H9 (cell line): ENCODE measurements at regions not wholly inside any gene's neighbourhood (a gene's known extent, or its start where the extent isn't known, plus 50 kb on each side); places are given as distances from the start of the nearest gene placed in this dataset.

Experiments used
- DNase-seq: peaks from one replicate; pipeline ENCODE4 v3.0.0-alpha.2; 2017
- H2AFZ ChIP-seq: one replicate; pipeline ENCODE4 v1.6.1; 2013; ENCODE audit warnings: mild to moderate bottlenecking, low read length, control low read depth, moderate library complexity
- H2AK5ac ChIP-seq: 2 replicates; pipeline ENCODE4 v1.6.1; 2013; ENCODE audit warnings: low read length, control low read depth, mixed read lengths; ENCODE audit not compliant: insufficient read length
- H2BK120ac ChIP-seq: one replicate; pipeline ENCODE4 v1.6.1; 2013; ENCODE audit warnings: low read depth, mild to moderate bottlenecking, low read length, control low read depth, inconsistent platforms; ENCODE audit not compliant: poor library complexity, severe bottlenecking
- H2BK12ac ChIP-seq: 2 replicates; pipeline ENCODE4 v1.6.1; 2013; ENCODE audit warnings: low read length, control low read depth, mixed read lengths, low read depth; ENCODE audit not compliant: insufficient read length
- H2BK15ac ChIP-seq: 2 replicates; pipeline ENCODE4 v1.6.1; 2013; ENCODE audit warnings: low read depth, low read length, control low read depth
- H2BK20ac ChIP-seq: one replicate; pipeline ENCODE4 v1.6.1; 2013; ENCODE audit warnings: low read depth, mild to moderate bottlenecking, low read length, control low read depth, inconsistent platforms; ENCODE audit not compliant: poor library complexity, severe bottlenecking
- H2BK5ac ChIP-seq: 2 replicates; pipeline ENCODE4 v1.6.1; 2013; ENCODE audit warnings: low read length, control low read depth, mixed read lengths; ENCODE audit not compliant: insufficient read length
- H3K14ac ChIP-seq: 2 replicates; pipeline ENCODE4 v1.6.1; 2013; ENCODE audit warnings: low read length, control low read depth; ENCODE audit not compliant: insufficient read depth
- H3K18ac ChIP-seq: 2 replicates; pipeline ENCODE4 v1.6.1; 2013; ENCODE audit warnings: low read depth, mild to moderate bottlenecking, mixed read lengths, low read length, control low read depth; ENCODE audit not compliant: insufficient read length
- H3K23ac ChIP-seq: 2 replicates; pipeline ENCODE4 v1.6.1; 2013; ENCODE audit warnings: low read length, control low read depth, mixed read lengths, low read depth; ENCODE audit not compliant: insufficient read length
- H3K23me2 ChIP-seq: 2 replicates; pipeline ENCODE4 v1.6.1; 2013; ENCODE audit warnings: low read depth, mild to moderate bottlenecking, mixed read lengths, low read length, control low read depth; ENCODE audit not compliant: insufficient read length, poor library complexity, severe bottlenecking
- H3K27ac ChIP-seq: 2 replicates; pipeline ENCODE4 v1.5.1; 2013; ENCODE audit warnings: low read length, control low read depth, mixed read lengths, low read depth; ENCODE audit not compliant: insufficient read length
- H3K27me3 ChIP-seq: 2 replicates; pipeline ENCODE4 v1.6.1; 2013; ENCODE audit warnings: low read length, control low read depth, inconsistent platforms; ENCODE audit not compliant: insufficient read depth
- H3K4ac ChIP-seq: 2 replicates; pipeline ENCODE4 v1.6.1; 2013; ENCODE audit warnings: low read depth, mild to moderate bottlenecking, control low read depth, inconsistent platforms, low read length, moderate library complexity
- H3K4me1 ChIP-seq: 2 replicates; pipeline ENCODE4 v1.6.1; 2013; ENCODE audit warnings: low read length, control low read depth, inconsistent platforms; ENCODE audit not compliant: insufficient read depth
- H3K4me2 ChIP-seq: 2 replicates; pipeline ENCODE4 v1.6.1; 2013; ENCODE audit warnings: low read length, control low read depth, mixed read lengths; ENCODE audit not compliant: insufficient read length, insufficient read depth
- H3K56ac ChIP-seq: 2 replicates; pipeline ENCODE4 v1.6.1; 2013; ENCODE audit warnings: low read depth, mild to moderate bottlenecking, mixed read lengths, low read length, control low read depth; ENCODE audit not compliant: insufficient read length
- H3K79me1 ChIP-seq: 2 replicates; pipeline ENCODE4 v1.6.1; 2013; ENCODE audit warnings: low read depth, mild to moderate bottlenecking, moderate library complexity, low read length, control low read depth, inconsistent platforms; ENCODE audit not compliant: insufficient read depth, poor library complexity, severe bottlenecking
- H3K79me2 ChIP-seq: 2 replicates; pipeline ENCODE4 v1.6.1; 2013; ENCODE audit warnings: low read length, control low read depth, inconsistent platforms; ENCODE audit not compliant: insufficient read depth
- H3K9ac ChIP-seq: 2 replicates; pipeline ENCODE4 v1.6.1; 2013; ENCODE audit warnings: low read length, control low read depth, mixed read lengths; ENCODE audit not compliant: insufficient read length; ENCODE audit errors: extremely low read depth
- H3K9me3 ChIP-seq: one replicate; pipeline ENCODE4 v1.6.1; 2013; ENCODE audit warnings: low read depth, low read length, inconsistent platforms; ENCODE audit not compliant: control insufficient read depth
- H3T11ph ChIP-seq: one replicate; pipeline ENCODE4 v1.6.1; 2013; ENCODE audit warnings: mild to moderate bottlenecking, low read length, control low read depth, inconsistent platforms
- H4K20me1 ChIP-seq: one replicate; pipeline ENCODE4 v1.6.1; 2013; ENCODE audit not compliant: control insufficient read depth, insufficient read length, insufficient read depth
- H4K5ac ChIP-seq: 2 replicates; pipeline ENCODE4 v1.6.1; 2013; ENCODE audit warnings: low read depth, mild to moderate bottlenecking, mixed read lengths, low read length, control low read depth; ENCODE audit not compliant: insufficient read length
- H4K8ac ChIP-seq: replicated peaks from 2 replicates; pipeline ENCODE4 v1.6.1; 2013; ENCODE audit warnings: low read length, control low read depth, mixed read lengths, low read depth; ENCODE audit not compliant: insufficient read length
- H4K91ac ChIP-seq: 2 replicates; pipeline ENCODE4 v1.6.1; 2013; ENCODE audit warnings: low read depth, mild to moderate bottlenecking, moderate library complexity, mixed read lengths, low read length, control low read depth; ENCODE audit not compliant: insufficient read length
- H3K27ac Mint-ChIP-seq, 3 experiments: 2 replicates in 2 of 3; 3 replicates in 1 of 3; pipeline ENCODE4 v1.8.0; 2020 to 2021; ENCODE audit warnings: mixed read lengths in 3 of 3, mild to moderate bottlenecking in 1 of 3, moderate library complexity in 1 of 3
- H3K27me3 Mint-ChIP-seq: 2 replicates; pipeline ENCODE4 v1.8.0; 2021; ENCODE audit warnings: low read depth, mild to moderate bottlenecking, moderate library complexity, mixed read lengths
- H3K36me3 Mint-ChIP-seq, 3 experiments: 2 replicates in 2 of 3; 3 replicates in 1 of 3; pipeline ENCODE4 v1.8.0; 2020 to 2021; ENCODE audit warnings: low read depth in 3 of 3, mixed read lengths in 3 of 3; ENCODE audit not compliant: insufficient read depth in 1 of 3
- H3K4me1 Mint-ChIP-seq, 2 experiments: 2 replicates each; pipeline ENCODE4 v1.8.0; 2020; ENCODE audit warnings: mixed read lengths in 2 of 2
- H3K4me3 Mint-ChIP-seq, 2 experiments: 2 replicates in 1 of 2; 3 replicates in 1 of 2; pipeline ENCODE4 v1.8.0; 2020 to 2021; ENCODE audit warnings: mild to moderate bottlenecking in 2 of 2, mixed read lengths in 2 of 2, moderate library complexity in 1 of 2
- H3K9me3 Mint-ChIP-seq, 2 experiments: 2 replicates in 1 of 2; 3 replicates in 1 of 2; pipeline ENCODE4 v1.8.0; 2020; ENCODE audit warnings: mild to moderate bottlenecking in 2 of 2, mixed read lengths in 2 of 2, moderate library complexity in 1 of 2
- WGBS: extraction: QIAGEN DNeasy Blood & Tissue Kit; methylation state at CpG from one replicate; pipeline ENCODE4 v1.1.7; 2013; ENCODE audit warnings: missing lambda C conversion rate, low lambda C conversion rate, mixed read lengths; ENCODE audit not compliant: insufficient read length; ENCODE audit errors: extremely low coverage; 5-methylcytosine and 5-hydroxymethylcytosine counted together
- TF ChIP-seq, protein P1 (sequence below): fragments of 200-600 bp; sonication (generic); conservative IDR thresholded peaks from 3 replicates; pipeline ENCODE4 v1.8.0; 2021; ENCODE audit warnings: antibody characterized with exemption, mild to moderate bottlenecking

DNA sequence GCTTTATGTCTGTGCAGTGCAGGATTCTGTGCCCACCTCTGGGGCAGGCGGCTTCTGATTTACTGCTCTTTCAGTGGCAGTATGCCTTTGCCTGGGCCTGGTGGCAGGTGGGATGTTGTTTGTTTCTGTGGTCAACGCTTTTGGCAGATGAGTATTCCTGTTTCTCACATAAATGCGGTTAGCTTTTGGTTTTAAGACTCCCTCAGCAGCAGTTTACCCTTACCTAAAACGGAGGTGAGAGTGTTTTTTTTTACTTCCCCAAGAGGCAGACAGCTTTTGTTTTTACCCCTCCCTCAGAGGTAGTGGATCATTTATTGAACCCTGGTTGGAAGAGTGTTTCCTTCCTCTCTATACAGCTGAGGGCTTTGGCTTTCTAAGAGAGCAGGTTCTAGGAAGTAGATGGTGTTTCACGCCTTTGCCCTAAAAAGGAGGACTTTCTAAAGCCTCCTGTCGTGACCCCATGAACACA lies 134.1 kb upstream of the PLSCR5 start:
- H3K4me1 Mint-ChIP-seq: peaks cover 2% of the 10 kb centered on the region in 2 experiments; a peak in 2 of 4 replicates
- H3K18ac ChIP-seq: no peak overlapping the region
- no peak overlapping the region for H2BK120ac ChIP-seq
- H4K20me1 ChIP-seq: no peaks in the 10 kb centered on the region
- H3K4me2 ChIP-seq: no peak overlapping the region
- no peak overlapping the region for H4K91ac ChIP-seq
- H4K5ac ChIP-seq: no peak overlapping the region
- peaks cover 0 to 5% (median 0%) of the 10 kb centered on the region in 3 experiments; a peak in 3 of 7 replicates for H3K36me3 Mint-ChIP-seq
- H3K79me1 ChIP-seq: no peaks in the 10 kb centered on the region
- no peak overlapping the region for H2BK20ac ChIP-seq
- H3K23ac ChIP-seq: no peak overlapping the region
- H3K27ac Mint-ChIP-seq: peak overlapping the region in 2 of 3 experiments; percentile 8 to 27; a peak in 2 of 7 replicates
- WGBS: no CpG with 5 or more reads among the region's 6 CpGs
- H4K8ac ChIP-seq: no peak overlapping the region
- H3T11ph ChIP-seq: no peak overlapping the region
- H3K56ac ChIP-seq: no peak overlapping the region
- no peak overlapping the region for H3K9ac ChIP-seq
- H2BK15ac ChIP-seq: no peak overlapping the region
- no peak for DNase-seq
- no peak overlapping the region for H2BK12ac ChIP-seq
- H3K23me2 ChIP-seq: no peaks in the 10 kb centered on the region
- H3K14ac ChIP-seq: no peak overlapping the region
- no peak overlapping the region for H3K4ac ChIP-seq
- H3K4me3 Mint-ChIP-seq: no peak overlapping the region
- H3K4me1 ChIP-seq: no peaks in the 10 kb centered on the region
- H2BK5ac ChIP-seq: no peak overlapping the region
- no peaks in the 10 kb centered on the region for H3K27me3 ChIP-seq
- no peak overlapping the region for H3K27ac ChIP-seq
- no peaks in the 10 kb centered on the region for H3K9me3 ChIP-seq
- H2AFZ ChIP-seq: no peak overlapping the region
- no peaks in the 10 kb centered on the region for H3K27me3 Mint-ChIP-seq
- H3K9me3 Mint-ChIP-seq: peaks cover 0 to 3% of the 10 kb centered on the region in 2 experiments; a peak in 2 of 5 replicates
- no peak overlapping the region for H2AK5ac ChIP-seq
- H3K79me2 ChIP-seq: no peaks in the 10 kb centered on the region
- TF ChIP-seq, protein P1, sequence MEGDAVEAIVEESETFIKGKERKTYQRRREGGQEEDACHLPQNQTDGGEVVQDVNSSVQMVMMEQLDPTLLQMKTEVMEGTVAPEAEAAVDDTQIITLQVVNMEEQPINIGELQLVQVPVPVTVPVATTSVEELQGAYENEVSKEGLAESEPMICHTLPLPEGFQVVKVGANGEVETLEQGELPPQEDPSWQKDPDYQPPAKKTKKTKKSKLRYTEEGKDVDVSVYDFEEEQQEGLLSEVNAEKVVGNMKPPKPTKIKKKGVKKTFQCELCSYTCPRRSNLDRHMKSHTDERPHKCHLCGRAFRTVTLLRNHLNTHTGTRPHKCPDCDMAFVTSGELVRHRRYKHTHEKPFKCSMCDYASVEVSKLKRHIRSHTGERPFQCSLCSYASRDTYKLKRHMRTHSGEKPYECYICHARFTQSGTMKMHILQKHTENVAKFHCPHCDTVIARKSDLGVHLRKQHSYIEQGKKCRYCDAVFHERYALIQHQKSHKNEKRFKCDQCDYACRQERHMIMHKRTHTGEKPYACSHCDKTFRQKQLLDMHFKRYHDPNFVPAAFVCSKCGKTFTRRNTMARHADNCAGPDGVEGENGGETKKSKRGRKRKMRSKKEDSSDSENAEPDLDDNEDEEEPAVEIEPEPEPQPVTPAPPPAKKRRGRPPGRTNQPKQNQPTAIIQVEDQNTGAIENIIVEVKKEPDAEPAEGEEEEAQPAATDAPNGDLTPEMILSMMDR: no peak
